ENCODE measurements at regions not wholly inside any gene's neighbourhood (a gene's known extent, or its start where the extent isn't known, plus 50 kb on each side); places are given as distances from the start of the nearest gene placed in this dataset.
A peak's percentile ranks its signal among the peaks of the same experiment; 100 is the strongest.

GRCh38 chr12:14257734-14258574 lies 107.5 kb upstream of the ATF7IP start:
- DNase-seq, result peak; percentile 86

GRCh38 chr12:14258575-14258940 lies 106.9 kb upstream of the ATF7IP start:
- no peak for DNase-seq

- DNase-seq, result no peak
Observed at GRCh38 chr12:14259481-14260010, 105.9 kb upstream of the ATF7IP start.

GRCh38 chr12:14260011-14260993 lies 105.2 kb upstream of the ATF7IP start:
- no peak for DNase-seq

GRCh38 chr12:14261096-14261495 lies 104.4 kb upstream of the ATF7IP start:
- DNase-seq, result no peak

GRCh38 chr12:14261861-14262260 lies 103.6 kb upstream of the ATF7IP start:
- no peak for DNase-seq

GRCh38 chr12:14262771-14263511 lies 102.5 kb upstream of the ATF7IP start:
- no peak for DNase-seq

GRCh38 chr12:14263742-14264141 lies 101.7 kb upstream of the ATF7IP start:
- no peak for DNase-seq

GRCh38 chr12:14264316-14264715 lies 101.2 kb upstream of the ATF7IP start:
- no peak for DNase-seq

- no peak for DNase-seq
Observed at GRCh38 chr12:14264778-14265177, 100.7 kb upstream of the ATF7IP start.

GRCh38 chr12:14268120-14268515 lies 97.4 kb upstream of the ATF7IP start:
- no peak for DNase-seq

GRCh38 chr12:14270392-14270791 lies 95.1 kb upstream of the ATF7IP start:
- no peak for DNase-seq

- DNase-seq, result no peak
Observed at GRCh38 chr12:14272956-14273912, 92.2 kb upstream of the ATF7IP start.

GRCh38 chr12:14273913-14274311 lies 91.6 kb upstream of the ATF7IP start:
- no peak for DNase-seq

GRCh38 chr12:14275111-14275510 lies 90.4 kb upstream of the ATF7IP start:
- no peak for DNase-seq

GRCh38 chr12:14275886-14276285 lies 89.6 kb upstream of the ATF7IP start:
- DNase-seq, result no peak

GRCh38 chr12:14278294-14278953 lies 87.1 kb upstream of the ATF7IP start:
- no peak for DNase-seq

GRCh38 chr12:14279845-14280244 lies 85.6 kb upstream of the ATF7IP start:
- DNase-seq, result no peak

GRCh38 chr12:14280921-14281320 lies 84.6 kb upstream of the ATF7IP start:
- no peak for DNase-seq

- no peak for DNase-seq
Observed at GRCh38 chr12:14281539-14281938, 83.9 kb upstream of the ATF7IP start.

Measured in activated CD4-positive, alpha-beta T cell treated with anti-CD3 and anti-CD28 coated beads, Interleukin-2, Interleukin-6, amounts not matched to agents 100 ng/mL and 50 ng/mL, durations not matched to agents 16 hours and 8 hours (primary cell).